ENCODE measurements at regions not wholly inside any gene's neighbourhood (a gene's known extent, or its start where the extent isn't known, plus 50 kb on each side); places are given as distances from the start of the nearest gene placed in this dataset. TPM values are rescaled to one million over a fixed set of nuclear protein-coding genes. Genes with fewer than 3 reads are reported as not detected.
A peak's percentile ranks its signal among the peaks of the same experiment; 100 is the strongest.

GRCh38 chr18:64245126-64245861, 96.4 kb upstream of the LINC00305 start:
- peak; percentile 50 for DNase-seq

DNA sequence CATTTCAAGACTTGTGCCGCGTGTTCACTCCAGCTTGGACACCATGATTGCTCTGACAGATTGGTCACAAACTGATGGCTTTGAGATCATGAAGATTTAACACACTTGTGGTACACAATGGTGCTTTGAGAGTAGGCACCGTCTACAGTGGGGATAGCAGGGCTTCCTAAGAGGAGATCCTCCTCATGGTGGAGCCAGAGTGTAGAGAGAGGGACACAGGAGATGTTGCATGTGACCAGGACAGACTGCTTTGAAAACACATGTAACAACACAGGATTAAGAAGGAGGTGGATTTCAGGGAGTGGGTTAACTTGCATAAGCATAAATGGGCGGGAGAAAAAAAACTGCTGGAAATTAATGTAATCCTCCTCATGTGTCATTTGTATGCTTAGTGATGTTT, 95.7 kb upstream of the LINC00305 start:
- no peak for DNase-seq

GRCh38 chr18:64240316-64240715, 91.4 kb upstream of the LINC00305 start:
- peak; percentile 41 for DNase-seq

DNA sequence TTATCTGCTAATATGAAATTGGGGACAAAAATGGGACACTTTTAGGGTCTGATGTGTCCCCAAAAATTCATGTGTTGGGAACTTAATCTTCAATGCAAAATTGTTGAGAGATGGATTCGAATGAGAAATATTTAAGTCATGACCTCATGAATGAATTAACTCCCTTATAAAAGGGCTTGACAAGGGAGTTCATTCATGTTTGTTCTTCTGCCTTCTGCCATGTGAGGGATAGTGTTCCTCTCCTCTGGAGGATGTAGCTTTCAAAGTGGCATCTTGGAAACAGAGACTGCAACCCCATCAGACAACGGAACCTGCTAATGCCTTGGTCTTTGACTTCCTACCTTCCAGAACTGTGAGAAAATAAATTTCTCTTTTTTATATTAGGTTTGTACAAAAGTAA, 89.2 kb upstream of the LINC00305 start:
- peak; percentile 2 for DNase-seq

DNA sequence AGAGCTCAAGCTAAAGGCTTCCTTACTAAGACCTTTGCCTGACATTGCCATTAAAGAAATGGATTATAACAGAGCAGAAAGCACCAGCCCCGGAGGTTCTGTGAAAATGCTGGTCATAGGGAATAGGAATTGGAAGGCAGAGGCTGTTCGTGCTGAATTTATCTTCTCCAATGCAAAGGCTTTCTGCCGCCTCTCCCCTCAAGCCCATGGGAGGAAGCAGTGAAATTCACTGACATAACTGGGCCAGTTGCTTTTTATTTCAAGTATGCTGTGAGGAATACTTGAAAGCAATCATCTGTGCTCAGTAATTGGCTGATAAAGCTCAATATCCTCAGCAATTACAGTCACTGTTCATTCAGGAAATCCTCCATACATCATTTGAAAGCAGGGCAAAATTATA, 85.4 kb upstream of the LINC00305 start:
- DNase-seq = no peak

DNA sequence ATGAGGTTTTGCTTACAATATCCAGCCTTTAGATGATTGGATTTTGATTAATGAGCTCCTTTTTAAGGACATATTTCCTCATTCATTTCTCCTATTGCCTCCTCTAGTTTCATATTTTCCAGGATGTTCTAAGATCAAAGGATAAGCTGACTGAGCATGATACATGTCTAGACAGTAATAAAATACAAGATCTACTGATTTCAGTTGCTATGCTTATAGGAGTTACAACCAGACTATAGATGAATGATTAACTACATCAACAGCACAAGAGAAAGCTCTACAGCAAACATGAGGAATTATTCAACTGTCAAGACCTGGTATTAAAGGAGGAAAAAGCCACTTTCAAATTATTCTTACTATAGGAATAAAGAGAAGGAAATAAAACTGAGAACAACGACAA, 85.0 kb upstream of the LINC00305 start:
- DNase-seq = no peak

DNA sequence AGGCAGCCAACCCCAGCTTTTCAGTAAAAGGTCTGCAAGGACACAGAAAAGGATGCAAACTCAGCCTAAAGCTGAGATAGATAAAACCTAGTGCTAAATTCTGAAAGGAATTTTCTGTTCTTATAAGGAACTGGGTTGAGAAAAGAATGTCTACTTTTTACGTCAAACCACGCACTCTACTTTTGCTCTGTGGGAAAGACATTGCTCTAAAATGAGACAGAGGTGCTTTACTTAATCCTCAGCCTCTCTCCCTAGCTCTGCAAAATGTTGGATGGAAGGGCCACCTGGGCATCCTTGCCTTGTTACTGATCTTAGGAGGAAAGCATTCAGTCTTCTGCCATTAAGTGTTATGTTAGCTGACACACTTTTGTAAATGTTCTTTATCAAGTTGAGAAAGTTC, 72.1 kb upstream of the LINC00305 start:
- peak; percentile 26 for DNase-seq

- DNase-seq = peak; percentile 64
These were observed 70.6 kb upstream of the LINC00305 start for GRCh38 chr18:64219517-64219916.

GRCh38 chr18:64210401-64210949, 61.6 kb upstream of the LINC00305 start:
- DNase-seq = no peak

GRCh38 chr18:64208516-64208915, 59.6 kb upstream of the LINC00305 start:
- no peak for DNase-seq

DNA sequence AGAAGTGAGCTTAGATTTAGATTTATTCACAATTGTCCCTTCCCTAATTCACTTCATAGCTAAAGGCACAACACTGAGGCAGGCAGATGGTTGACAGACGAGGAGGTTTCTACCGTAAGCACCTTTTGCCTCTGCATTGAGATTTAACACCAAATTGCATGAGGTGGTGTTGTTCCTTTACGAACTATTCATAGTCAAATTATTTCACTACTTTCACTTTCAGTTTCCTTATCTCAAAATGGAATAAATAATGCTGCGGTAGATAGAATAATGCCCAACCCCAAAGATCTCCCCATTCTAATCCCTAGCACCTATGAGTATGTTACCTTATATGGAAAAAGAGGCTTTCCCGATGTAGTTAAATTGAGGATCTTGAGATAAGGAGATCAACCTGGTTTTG, 58.9 kb upstream of the LINC00305 start:
- DNase-seq = no peak

- peak; percentile 45 for DNase-seq
These were observed 54.4 kb upstream of the LINC00305 start for GRCh38 chr18:64203295-64203694.

DNA sequence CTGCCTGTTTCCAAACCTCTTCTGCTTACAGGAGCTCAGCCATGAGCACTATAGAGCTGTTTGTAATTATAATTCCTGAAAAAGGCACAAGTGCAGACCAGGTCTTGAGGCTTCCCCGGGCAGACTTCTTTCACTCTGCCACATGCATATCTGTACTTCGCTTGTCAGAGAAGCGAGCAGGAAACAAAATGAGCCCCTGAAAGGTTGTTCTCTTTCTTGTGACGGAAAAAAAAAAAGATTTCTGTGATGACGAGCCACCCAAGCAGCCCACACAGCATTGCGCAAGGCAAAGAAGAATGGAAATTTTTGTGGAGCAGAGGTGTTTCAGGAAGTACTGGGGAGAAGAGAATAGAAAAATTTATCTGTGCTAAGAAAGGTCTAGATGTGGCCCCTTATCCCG, 54.0 kb upstream of the LINC00305 start:
- DNase-seq = peak; percentile 27

DNA sequence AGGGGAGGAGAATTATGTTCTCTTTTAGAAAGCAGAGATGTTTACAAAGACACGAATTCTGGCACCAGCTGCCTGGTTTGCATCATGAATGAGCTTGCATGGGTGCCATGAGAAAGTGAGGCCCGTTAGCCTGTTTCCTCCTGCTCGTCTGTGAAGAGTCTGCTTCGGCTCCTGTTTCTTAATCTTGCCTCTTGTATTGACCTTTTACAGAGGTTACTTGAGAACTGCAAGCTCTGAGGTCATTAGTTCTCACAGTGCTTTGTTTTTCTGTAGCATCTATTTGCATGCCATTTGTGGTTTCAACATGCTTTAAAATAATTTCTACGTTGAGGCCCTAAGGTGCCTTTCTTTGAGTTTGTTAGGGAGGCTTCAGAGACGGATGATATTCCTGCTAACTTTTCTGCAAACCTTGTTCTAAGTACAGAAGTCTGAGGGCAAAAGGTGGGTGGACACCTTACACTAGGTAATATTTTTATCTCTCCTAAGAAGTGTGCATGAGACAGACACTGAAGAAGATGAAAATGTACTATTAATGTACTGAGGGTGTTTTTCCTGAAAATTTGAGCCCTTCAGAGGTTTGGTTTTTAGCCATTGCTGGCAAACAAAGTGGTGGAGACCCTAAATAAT, 53.4 kb upstream of the LINC00305 start:
- peak; percentile 29 for DNase-seq

- DNase-seq = no peak
These were observed 52.9 kb upstream of the LINC00305 start for GRCh38 chr18:64201781-64202180.

- DNase-seq = no peak
These were observed 50.7 kb upstream of the LINC00305 start for GRCh38 chr18:64199581-64199980.

Small RNAs in the stretch of these regions (small RNA-seq; reads per million reads assigned to genes)
- not detected for gene AC027506.1 (ENCODE audit: low replicate concordance)

Measured in tongue (tissue), 2 donors.